ENCODE measurements at regions not wholly inside any gene's neighbourhood (a gene's known extent, or its start where the extent isn't known, plus 50 kb on each side); places are given as distances from the start of the nearest gene placed in this dataset.

DNA sequence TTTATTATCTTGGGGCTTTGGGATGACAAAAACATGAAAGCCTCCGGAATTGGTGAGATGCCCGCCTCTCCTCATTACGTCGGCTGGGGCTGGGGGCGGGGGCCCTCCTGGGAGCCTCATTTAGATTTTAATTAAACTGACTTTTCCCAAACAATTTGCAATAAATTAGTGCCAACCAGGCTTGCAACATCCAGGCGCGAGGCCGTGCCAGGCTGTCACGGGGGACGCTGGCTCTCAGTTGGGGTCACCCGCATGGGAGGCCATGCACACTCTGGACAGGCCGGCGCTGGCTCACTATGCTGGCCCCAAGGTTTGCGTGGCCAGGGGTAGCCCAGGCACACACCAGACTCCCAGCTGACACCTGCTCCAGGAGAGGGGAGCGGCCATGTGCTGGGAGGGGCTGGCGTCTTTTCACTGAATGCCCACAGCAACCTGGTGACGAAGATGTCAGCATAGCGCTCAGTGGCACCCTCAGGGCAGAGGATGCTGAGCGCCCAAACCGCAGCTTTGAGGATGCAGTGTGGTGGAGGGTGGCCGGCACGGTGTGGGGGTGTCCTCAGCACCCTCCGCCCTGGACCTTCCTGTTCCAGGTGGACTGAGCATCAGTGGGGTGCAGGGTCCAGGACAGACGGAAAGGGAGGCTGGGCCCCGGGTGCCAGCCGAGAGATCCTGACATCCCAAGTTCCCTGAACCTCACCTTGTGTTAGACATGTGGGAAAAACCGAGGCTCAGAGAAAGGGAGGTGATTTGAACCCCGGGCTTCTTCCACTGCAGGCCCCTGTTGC lies 190.8 kb upstream of the C14orf180 start:
- TF ChIP-seq, protein P1, sequence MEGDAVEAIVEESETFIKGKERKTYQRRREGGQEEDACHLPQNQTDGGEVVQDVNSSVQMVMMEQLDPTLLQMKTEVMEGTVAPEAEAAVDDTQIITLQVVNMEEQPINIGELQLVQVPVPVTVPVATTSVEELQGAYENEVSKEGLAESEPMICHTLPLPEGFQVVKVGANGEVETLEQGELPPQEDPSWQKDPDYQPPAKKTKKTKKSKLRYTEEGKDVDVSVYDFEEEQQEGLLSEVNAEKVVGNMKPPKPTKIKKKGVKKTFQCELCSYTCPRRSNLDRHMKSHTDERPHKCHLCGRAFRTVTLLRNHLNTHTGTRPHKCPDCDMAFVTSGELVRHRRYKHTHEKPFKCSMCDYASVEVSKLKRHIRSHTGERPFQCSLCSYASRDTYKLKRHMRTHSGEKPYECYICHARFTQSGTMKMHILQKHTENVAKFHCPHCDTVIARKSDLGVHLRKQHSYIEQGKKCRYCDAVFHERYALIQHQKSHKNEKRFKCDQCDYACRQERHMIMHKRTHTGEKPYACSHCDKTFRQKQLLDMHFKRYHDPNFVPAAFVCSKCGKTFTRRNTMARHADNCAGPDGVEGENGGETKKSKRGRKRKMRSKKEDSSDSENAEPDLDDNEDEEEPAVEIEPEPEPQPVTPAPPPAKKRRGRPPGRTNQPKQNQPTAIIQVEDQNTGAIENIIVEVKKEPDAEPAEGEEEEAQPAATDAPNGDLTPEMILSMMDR (IDR thresholded peaks at IDR 0.05) = no peak
- no peak for TF ChIP-seq POLR2A (IDR thresholded peaks at IDR 0.05)
